ENCODE measurements at regions not wholly inside any gene's neighbourhood (a gene's known extent, or its start where the extent isn't known, plus 50 kb on each side); places are given as distances from the start of the nearest gene placed in this dataset.
A peak's percentile ranks its signal among the peaks of the same experiment; 100 is the strongest.

DNA sequence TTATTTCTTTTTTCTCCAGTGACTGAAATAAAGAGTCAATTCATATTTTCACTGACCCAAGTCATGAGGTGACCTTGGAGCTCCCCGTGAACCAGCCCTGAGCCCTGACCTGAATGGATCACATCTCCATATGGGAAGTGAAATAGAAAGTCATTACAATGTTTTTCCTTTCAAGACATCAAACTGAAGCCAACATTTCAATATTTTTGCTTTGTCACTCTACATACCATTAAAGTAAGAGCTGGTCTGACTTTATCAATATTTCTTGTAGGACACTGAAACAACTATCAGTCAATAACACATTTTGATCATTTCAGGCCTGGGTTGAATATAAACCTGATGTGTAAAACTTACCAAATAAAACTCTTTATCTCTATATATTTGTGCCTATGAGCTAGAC is 249.8 kb upstream of the PHF14 start:
- Mint-ChIP-seq H3K27me3 (no peaks in the 10 kb centered on the region), H3K9me3 (no peaks in the 10 kb centered on the region), H3K4me3 (no peak overlapping the region), H3K36me3 (no peaks in the 10 kb centered on the region), H3K4me1 (no peaks in the 10 kb centered on the region), H3K27ac (no peak overlapping the region)
- CTCF ChIA-PET = no interaction called here
- DNase-seq = no peak

DNA sequence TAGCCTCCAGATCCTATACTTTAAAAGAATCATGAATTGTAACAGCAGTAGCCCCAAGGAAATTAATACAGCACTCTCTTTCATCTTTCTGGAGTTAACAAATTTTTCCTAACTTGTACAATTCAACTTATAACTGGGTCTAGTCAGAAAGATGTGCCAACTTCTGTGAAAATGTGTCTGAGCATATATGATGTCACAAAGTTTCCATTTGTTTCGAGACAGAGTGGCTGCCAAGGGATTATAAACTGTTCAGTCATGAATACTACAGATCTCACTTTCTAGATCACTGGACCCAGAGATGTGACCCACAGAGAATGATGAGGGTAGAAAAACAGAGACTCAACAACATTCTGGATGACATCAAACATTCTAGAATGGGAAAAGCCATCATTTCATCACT is 249.2 kb upstream of the PHF14 start:
- Mint-ChIP-seq H3K4me3 (no peak overlapping the region), H3K27me3 (no peaks in the 10 kb centered on the region), H3K27ac (no peak overlapping the region), H3K36me3 (no peaks in the 10 kb centered on the region), H3K4me1 (no peaks in the 10 kb centered on the region), H3K9me3 (no peaks in the 10 kb centered on the region)
- DNase-seq = no peak
- CTCF ChIA-PET = no interaction called here

DNA sequence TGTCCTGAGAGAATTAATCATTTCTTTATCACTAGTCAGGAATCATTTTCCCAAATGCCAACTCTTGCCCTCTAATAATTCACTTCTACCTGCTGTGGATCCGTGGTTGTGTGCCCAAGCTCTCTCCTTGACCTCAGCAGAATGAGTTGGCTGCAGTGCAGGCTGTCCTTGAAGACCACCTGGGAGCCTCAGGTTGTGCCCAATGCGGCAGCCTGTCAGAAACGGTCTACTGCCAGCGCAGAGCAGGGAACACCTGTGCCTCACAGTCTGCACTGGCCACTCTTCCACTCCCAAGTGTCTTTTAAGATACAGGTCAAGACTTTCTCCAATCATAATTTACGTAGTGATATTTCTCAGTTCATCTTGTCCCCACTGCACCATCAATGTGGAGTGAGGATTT is 246.0 kb upstream of the PHF14 start:
- Mint-ChIP-seq H3K27me3 (no peaks in the 10 kb centered on the region), H3K4me1 (no peaks in the 10 kb centered on the region), H3K4me3 (no peak overlapping the region), H3K9me3 (no peaks in the 10 kb centered on the region), H3K36me3 (no peaks in the 10 kb centered on the region), H3K27ac (no peak overlapping the region)
- CTCF ChIA-PET = no interaction called here
- DNase-seq = no peak

DNA sequence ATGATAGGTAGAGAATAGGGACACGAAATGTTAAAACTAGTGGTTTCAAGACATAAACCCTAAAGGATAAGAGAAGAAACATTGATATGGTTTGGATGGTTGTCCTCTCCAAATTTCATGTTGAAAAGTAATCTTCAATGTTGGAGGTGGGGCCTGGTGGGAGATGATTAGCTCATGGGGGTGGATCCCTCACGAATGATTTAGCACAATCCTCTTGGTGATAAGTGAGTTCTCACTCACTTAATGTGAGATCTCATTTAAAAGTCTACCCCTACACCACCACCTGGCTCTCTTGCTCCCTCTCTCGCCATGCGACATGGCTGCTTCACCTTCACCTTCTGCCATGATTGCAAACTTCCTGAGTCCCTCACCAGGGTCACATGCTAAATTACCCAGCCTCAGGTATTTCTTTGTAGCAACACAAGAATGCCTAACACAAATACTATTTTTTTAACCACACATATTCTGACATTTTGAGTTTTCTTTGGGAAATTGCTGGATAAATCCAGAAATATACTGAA is 242.4 kb upstream of the PHF14 start:
- H3K9me3 Mint-ChIP-seq = no peaks in the 10 kb centered on the region
- H3K4me1 Mint-ChIP-seq = no peaks in the 10 kb centered on the region
- no peaks in the 10 kb centered on the region for H3K36me3 Mint-ChIP-seq
- H3K27ac Mint-ChIP-seq = no peak overlapping the region
- H3K27me3 Mint-ChIP-seq = no peaks in the 10 kb centered on the region
- CTCF ChIA-PET = no interaction called here
- no peak for DNase-seq
- H3K4me3 Mint-ChIP-seq = no peak overlapping the region

DNA sequence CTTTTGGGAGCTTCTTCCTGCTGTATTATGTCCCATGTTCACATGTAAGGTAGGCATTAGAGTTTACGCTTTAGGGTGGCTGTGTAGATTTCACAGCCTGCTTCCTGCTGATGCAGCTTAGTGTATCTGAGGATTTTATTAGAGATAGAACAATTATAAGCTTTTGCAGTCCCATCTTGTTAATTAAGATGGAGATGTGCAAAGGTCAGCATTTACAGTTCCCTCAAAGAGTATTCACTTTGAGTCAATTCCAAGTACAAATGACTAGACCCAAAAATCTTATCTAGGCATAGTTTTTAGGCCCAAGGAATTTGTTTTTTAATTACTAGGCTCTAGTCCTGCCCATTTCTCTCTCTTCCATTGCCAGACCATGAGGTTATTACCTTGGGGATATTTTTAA is 239.9 kb upstream of the PHF14 start:
- Mint-ChIP-seq H3K36me3 (no peaks in the 10 kb centered on the region), H3K4me3 (no peak overlapping the region), H3K9me3 (no peaks in the 10 kb centered on the region), H3K27me3 (no peaks in the 10 kb centered on the region), H3K4me1 (no peaks in the 10 kb centered on the region), H3K27ac (no peak overlapping the region)
- CTCF ChIA-PET = no interaction called here
- no peak for DNase-seq

GRCh38 chr7:10734595-10734994 is 239.1 kb upstream of the PHF14 start:
- no peaks in the 10 kb centered on the region for H3K27me3 Mint-ChIP-seq
- H3K27ac Mint-ChIP-seq = no peak overlapping the region
- no peak for DNase-seq
- H3K4me3 Mint-ChIP-seq = no peak overlapping the region
- H3K4me1 Mint-ChIP-seq = no peaks in the 10 kb centered on the region
- H3K9me3 Mint-ChIP-seq = no peaks in the 10 kb centered on the region
- no peaks in the 10 kb centered on the region for H3K36me3 Mint-ChIP-seq
- CTCF ChIA-PET = no interaction called here

DNA sequence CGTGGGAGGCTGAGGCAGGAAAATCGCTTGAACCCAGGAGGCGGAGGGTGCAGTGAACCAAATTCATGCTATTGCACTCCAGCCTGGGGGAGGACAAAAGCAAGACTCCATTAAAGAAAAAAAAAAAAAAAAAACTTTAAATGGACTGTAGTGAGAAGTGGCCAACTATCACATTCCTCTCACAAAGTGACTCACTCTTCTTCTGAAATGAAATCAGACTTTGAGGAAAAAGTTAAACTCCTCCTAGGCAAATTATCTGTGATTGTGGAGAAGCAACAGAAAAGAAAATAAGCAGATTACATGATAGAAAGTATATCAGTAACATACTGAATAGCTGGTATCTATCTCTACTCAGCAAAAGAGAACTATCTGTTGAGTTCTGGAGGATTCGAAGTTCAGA is 234.3 kb upstream of the PHF14 start:
- no peak overlapping the region for H3K4me3 Mint-ChIP-seq
- CTCF ChIA-PET = no interaction called here

GRCh38 chr7:10740805-10741204 is 232.9 kb upstream of the PHF14 start:
- no peak for DNase-seq
- Mint-ChIP-seq H3K4me3 (no peak overlapping the region), H3K4me1 (no peaks in the 10 kb centered on the region), H3K27me3 (no peaks in the 10 kb centered on the region), H3K36me3 (no peaks in the 10 kb centered on the region), H3K27ac (no peak overlapping the region), H3K9me3 (peaks cover 4% of the 10 kb centered on the region)
- CTCF ChIA-PET = no interaction called here

More for the DNA sequence above, 234.3 kb upstream of the PHF14 start:
- no peaks in the 10 kb centered on the region for H3K36me3 Mint-ChIP-seq
- no peaks in the 10 kb centered on the region for H3K4me1 Mint-ChIP-seq
- H3K9me3 Mint-ChIP-seq = peaks cover 1% of the 10 kb centered on the region
- H3K27me3 Mint-ChIP-seq = no peaks in the 10 kb centered on the region
- H3K27ac Mint-ChIP-seq = no peak overlapping the region
- DNase-seq = no peak

DNA sequence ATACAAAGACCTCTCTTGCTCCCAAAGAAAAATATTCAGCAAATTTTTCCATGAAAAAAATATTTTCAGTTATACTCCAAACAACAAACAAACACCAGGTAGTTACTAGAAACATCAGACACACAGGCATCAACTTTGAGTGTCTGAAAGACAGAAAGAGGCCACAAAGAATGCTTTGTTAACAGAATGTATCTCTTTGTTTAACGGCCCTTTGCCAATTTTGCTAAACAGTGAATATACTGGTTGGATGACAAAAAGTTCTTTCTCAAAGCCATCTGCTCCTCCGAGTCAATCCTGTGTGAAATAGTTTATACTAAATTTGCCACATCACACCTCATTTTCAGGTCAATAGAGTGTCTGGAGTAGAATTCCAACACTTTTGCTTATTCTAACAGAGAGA is 216.7 kb upstream of the PHF14 start:
- no peak for DNase-seq
- no peak overlapping the region for H3K4me3 Mint-ChIP-seq
- no peaks in the 10 kb centered on the region for H3K36me3 Mint-ChIP-seq
- H3K4me1 Mint-ChIP-seq = no peaks in the 10 kb centered on the region
- H3K27ac Mint-ChIP-seq = no peak overlapping the region
- CTCF ChIA-PET = no interaction called here
- H3K9me3 Mint-ChIP-seq = peaks cover 22% of the 10 kb centered on the region
- H3K27me3 Mint-ChIP-seq = no peaks in the 10 kb centered on the region

GRCh38 chr7:10759120-10759519 is 214.6 kb upstream of the PHF14 start:
- Mint-ChIP-seq H3K4me3 (no peak overlapping the region), H3K27me3 (no peaks in the 10 kb centered on the region), H3K27ac (no peak overlapping the region), H3K9me3 (peaks cover 13% of the 10 kb centered on the region), H3K36me3 (no peaks in the 10 kb centered on the region), H3K4me1 (no peaks in the 10 kb centered on the region)
- CTCF ChIA-PET = no interaction called here
- DNase-seq = no peak

- CTCF ChIA-PET = no interaction called here
- no peak overlapping the region for H3K27ac Mint-ChIP-seq
Observed at GRCh38 chr7:10767771-10768170, 205.9 kb upstream of the PHF14 start.

GRCh38 chr7:10770176-10770575 is 203.5 kb upstream of the PHF14 start:
- no peaks in the 10 kb centered on the region for H3K9me3 Mint-ChIP-seq
- no peaks in the 10 kb centered on the region for H3K36me3 Mint-ChIP-seq
- no peaks in the 10 kb centered on the region for H3K4me1 Mint-ChIP-seq
- no peak for DNase-seq
- CTCF ChIA-PET = no interaction called here
- H3K4me3 Mint-ChIP-seq = no peak overlapping the region
- H3K27ac Mint-ChIP-seq = no peak overlapping the region
- no peaks in the 10 kb centered on the region for H3K27me3 Mint-ChIP-seq

More at GRCh38 chr7:10767771-10768170, 205.9 kb upstream of the PHF14 start:
- DNase-seq = no peak
- H3K4me1 Mint-ChIP-seq = no peaks in the 10 kb centered on the region
- no peaks in the 10 kb centered on the region for H3K27me3 Mint-ChIP-seq
- no peaks in the 10 kb centered on the region for H3K9me3 Mint-ChIP-seq
- no peaks in the 10 kb centered on the region for H3K36me3 Mint-ChIP-seq
- no peak overlapping the region for H3K4me3 Mint-ChIP-seq

DNA sequence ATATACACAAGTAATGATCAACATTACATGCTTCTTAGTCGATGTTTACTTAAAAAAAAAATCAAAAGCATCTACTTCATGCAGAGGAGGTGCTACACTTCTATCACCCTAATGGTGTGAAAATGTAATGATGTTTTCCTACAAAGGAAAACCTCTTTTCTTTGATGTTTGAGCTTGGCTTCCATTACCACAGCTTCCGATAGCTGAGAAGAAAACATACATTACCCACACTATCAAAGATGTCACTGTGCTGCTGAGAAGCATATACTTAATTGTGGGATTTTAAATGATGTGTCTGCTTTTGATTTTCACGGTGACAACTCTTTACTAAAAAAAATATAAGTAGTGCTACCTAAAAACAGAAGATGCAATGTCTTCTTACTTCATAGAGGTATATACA is 200.2 kb upstream of the PHF14 start:
- no peaks in the 10 kb centered on the region for H3K9me3 Mint-ChIP-seq
- H3K4me1 Mint-ChIP-seq = no peaks in the 10 kb centered on the region
- DNase-seq = no peak
- CTCF ChIA-PET = no interaction called here
- no peak overlapping the region for H3K4me3 Mint-ChIP-seq
- H3K27ac Mint-ChIP-seq = no peak overlapping the region
- H3K36me3 Mint-ChIP-seq = no peaks in the 10 kb centered on the region
- H3K27me3 Mint-ChIP-seq = no peaks in the 10 kb centered on the region

DNA sequence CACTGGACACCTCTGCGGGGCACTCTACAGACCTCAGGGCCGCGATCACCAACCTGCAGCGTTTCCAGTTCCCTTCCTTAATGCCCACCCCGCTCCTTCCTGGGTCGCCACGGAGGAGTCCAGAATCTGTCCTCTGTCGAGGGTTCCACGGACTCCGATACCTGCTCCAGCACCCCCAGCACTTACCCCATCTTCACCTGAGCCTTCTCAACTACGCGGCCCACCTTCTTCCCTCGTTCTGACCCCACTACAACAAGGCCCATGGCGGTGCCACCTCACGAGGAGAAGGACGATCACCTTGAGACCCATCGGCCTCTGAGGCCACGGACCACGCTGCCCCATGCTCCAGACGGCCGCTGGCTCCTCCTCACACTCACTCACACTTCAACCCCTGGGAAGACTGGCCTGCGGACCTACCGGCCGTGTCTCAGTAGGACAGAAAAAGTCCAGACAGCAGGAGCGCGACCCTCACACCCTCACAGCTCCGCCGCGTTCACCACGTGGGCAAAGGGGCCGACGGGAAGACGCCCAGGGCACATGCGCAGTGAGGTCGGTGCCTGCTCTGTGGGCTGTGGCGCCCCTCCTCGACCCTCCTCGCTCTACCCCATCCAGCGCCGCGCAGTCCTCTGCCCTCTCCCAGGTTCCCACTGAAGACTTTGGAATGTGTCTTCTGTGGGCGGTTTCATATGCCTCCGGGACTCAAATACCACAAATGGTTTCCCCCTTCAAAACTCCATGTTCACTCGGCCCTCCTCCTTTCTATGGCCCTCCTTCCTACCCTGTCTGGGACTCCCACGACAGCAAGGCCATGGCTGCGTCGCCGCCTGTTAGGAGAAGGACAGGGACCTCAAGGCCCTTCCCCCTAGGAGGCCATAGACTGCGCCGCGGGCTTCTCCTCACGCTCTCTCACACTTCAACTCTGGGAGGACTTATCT is 193.9 kb upstream of the PHF14 start:
- no peaks in the 10 kb centered on the region for H3K27me3 Mint-ChIP-seq
- CTCF ChIA-PET = no interaction called here
- H3K4me3 Mint-ChIP-seq = no peak overlapping the region
- no peak for DNase-seq
- H3K4me1 Mint-ChIP-seq = no peaks in the 10 kb centered on the region
- H3K27ac Mint-ChIP-seq = peak overlapping the region; percentile 62
- H3K9me3 Mint-ChIP-seq = peaks cover 5% of the 10 kb centered on the region
- H3K36me3 Mint-ChIP-seq = no peaks in the 10 kb centered on the region

DNA sequence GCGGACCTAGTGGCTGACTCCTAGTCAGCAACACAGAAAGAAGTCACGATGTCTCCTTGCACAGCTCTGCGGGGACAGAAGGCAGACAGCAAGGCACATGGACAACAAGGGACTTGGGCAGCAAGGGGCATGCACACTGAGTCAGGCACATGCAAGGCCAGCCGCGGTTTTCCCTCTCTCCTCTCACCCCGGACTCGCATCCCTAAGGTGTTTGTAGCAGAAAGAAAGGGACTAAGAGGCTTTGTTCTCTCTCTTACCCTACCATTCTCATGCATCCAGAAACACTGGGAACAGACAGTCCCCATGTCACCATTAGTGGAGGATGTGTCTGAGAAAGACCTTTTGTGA is 193.3 kb upstream of the PHF14 start:
- Mint-ChIP-seq H3K4me1 (no peaks in the 10 kb centered on the region), H3K27ac (no peak overlapping the region), H3K4me3 (no peak overlapping the region), H3K36me3 (no peaks in the 10 kb centered on the region), H3K9me3 (peaks cover 5% of the 10 kb centered on the region), H3K27me3 (no peaks in the 10 kb centered on the region)
- CTCF ChIA-PET = no interaction called here
- DNase-seq = no peak
